Activated naive CD8-positive, alpha-beta T cell treated with anti-CD3 and anti-CD28 coated beads for 36 hours (primary cell): ENCODE measurements at regions not wholly inside any gene's neighbourhood (a gene's known extent, or its start where the extent isn't known, plus 50 kb on each side); places are given as distances from the start of the nearest gene placed in this dataset.

ENCODE experiments used
- DNase-seq: peaks from one replicate; pipeline ENCODE4 v3.0.0; 2021
- H3K27ac Mint-ChIP-seq: one replicate; pipeline ENCODE4 v1.8.0; 2022; ENCODE audit warnings: mild to moderate bottlenecking, moderate library complexity, mixed read lengths
- H3K27me3 Mint-ChIP-seq: one replicate; pipeline ENCODE4 v1.8.0; 2022; ENCODE audit warnings: mild to moderate bottlenecking, mixed read lengths
- H3K36me3 Mint-ChIP-seq: one replicate; pipeline ENCODE4 v1.8.0; 2021; ENCODE audit warnings: mild to moderate bottlenecking, mixed read lengths
- H3K4me1 Mint-ChIP-seq: one replicate; pipeline ENCODE4 v1.8.0; 2021; ENCODE audit warnings: mixed read lengths
- H3K4me3 Mint-ChIP-seq: one replicate; pipeline ENCODE4 v1.8.0; 2022; ENCODE audit warnings: mild to moderate bottlenecking, moderate library complexity, mixed read lengths
- H3K9me3 Mint-ChIP-seq: one replicate; pipeline ENCODE4 v1.8.0; 2022; ENCODE audit warnings: mixed read lengths

GRCh38 chr4:181162266-181162665, 1080.9 kb upstream of the TENM3 start:
- Mint-ChIP-seq H3K27me3 (no peaks in the 10 kb centered on the region), H3K27ac (no peak overlapping the region), H3K36me3 (no peaks in the 10 kb centered on the region), H3K4me1 (no peaks in the 10 kb centered on the region), H3K4me3 (no peak overlapping the region), H3K9me3 (no peaks in the 10 kb centered on the region)
- no peak for DNase-seq

- Mint-ChIP-seq H3K4me3 (no peak overlapping the region), H3K27ac (no peak overlapping the region), H3K9me3 (no peaks in the 10 kb centered on the region), H3K36me3 (no peaks in the 10 kb centered on the region), H3K4me1 (no peaks in the 10 kb centered on the region), H3K27me3 (no peaks in the 10 kb centered on the region)
- DNase-seq: no peak
Observed at GRCh38 chr4:181162676-181163075, 1080.5 kb upstream of the TENM3 start.

- H3K36me3 Mint-ChIP-seq: no peaks in the 10 kb centered on the region
- H3K4me3 Mint-ChIP-seq: no peak overlapping the region
- no peak overlapping the region for H3K27ac Mint-ChIP-seq
- H3K9me3 Mint-ChIP-seq: peaks cover 2% of the 10 kb centered on the region
- DNase-seq: no peak
- H3K27me3 Mint-ChIP-seq: no peaks in the 10 kb centered on the region
- no peaks in the 10 kb centered on the region for H3K4me1 Mint-ChIP-seq
Observed at GRCh38 chr4:181166742-181167399, 1076.3 kb upstream of the TENM3 start.

GRCh38 chr4:181168011-181168805, 1075.0 kb upstream of the TENM3 start:
- Mint-ChIP-seq H3K27me3 (no peaks in the 10 kb centered on the region), H3K36me3 (no peaks in the 10 kb centered on the region), H3K4me1 (no peaks in the 10 kb centered on the region), H3K27ac (no peak overlapping the region), H3K9me3 (peaks cover 2% of the 10 kb centered on the region), H3K4me3 (no peak overlapping the region)
- DNase-seq: no peak

GRCh38 chr4:181173046-181173445, 1070.2 kb upstream of the TENM3 start:
- H3K36me3 Mint-ChIP-seq: no peaks in the 10 kb centered on the region
- no peaks in the 10 kb centered on the region for H3K27me3 Mint-ChIP-seq
- peaks cover 2% of the 10 kb centered on the region for H3K9me3 Mint-ChIP-seq
- no peaks in the 10 kb centered on the region for H3K4me1 Mint-ChIP-seq
- no peak overlapping the region for H3K4me3 Mint-ChIP-seq
- DNase-seq: no peak
- no peak overlapping the region for H3K27ac Mint-ChIP-seq

- no peaks in the 10 kb centered on the region for H3K9me3 Mint-ChIP-seq
- H3K27ac Mint-ChIP-seq: no peak overlapping the region
- no peaks in the 10 kb centered on the region for H3K4me1 Mint-ChIP-seq
- H3K27me3 Mint-ChIP-seq: no peaks in the 10 kb centered on the region
- H3K36me3 Mint-ChIP-seq: no peaks in the 10 kb centered on the region
- no peak overlapping the region for H3K4me3 Mint-ChIP-seq
- DNase-seq: no peak
Observed at GRCh38 chr4:181176306-181176705, 1066.9 kb upstream of the TENM3 start.

GRCh38 chr4:181181331-181181730, 1061.9 kb upstream of the TENM3 start:
- Mint-ChIP-seq H3K9me3 (no peaks in the 10 kb centered on the region), H3K27ac (no peak overlapping the region), H3K36me3 (no peaks in the 10 kb centered on the region), H3K4me3 (no peak overlapping the region), H3K27me3 (no peaks in the 10 kb centered on the region), H3K4me1 (no peaks in the 10 kb centered on the region)
- no peak for DNase-seq

GRCh38 chr4:181189751-181190150, 1053.5 kb upstream of the TENM3 start:
- Mint-ChIP-seq H3K9me3 (no peaks in the 10 kb centered on the region), H3K4me1 (no peaks in the 10 kb centered on the region), H3K36me3 (no peaks in the 10 kb centered on the region), H3K4me3 (no peak overlapping the region), H3K27ac (no peak overlapping the region), H3K27me3 (no peaks in the 10 kb centered on the region)
- DNase-seq: no peak

- no peaks in the 10 kb centered on the region for H3K36me3 Mint-ChIP-seq
- no peak for DNase-seq
- no peak overlapping the region for H3K27ac Mint-ChIP-seq
- H3K9me3 Mint-ChIP-seq: no peaks in the 10 kb centered on the region
- no peaks in the 10 kb centered on the region for H3K27me3 Mint-ChIP-seq
- no peak overlapping the region for H3K4me3 Mint-ChIP-seq
- H3K4me1 Mint-ChIP-seq: no peaks in the 10 kb centered on the region
Observed at GRCh38 chr4:181193131-181193930, 1049.9 kb upstream of the TENM3 start.

- Mint-ChIP-seq H3K36me3 (no peaks in the 10 kb centered on the region), H3K4me1 (no peaks in the 10 kb centered on the region), H3K27me3 (no peaks in the 10 kb centered on the region), H3K9me3 (no peaks in the 10 kb centered on the region), H3K4me3 (no peak overlapping the region), H3K27ac (no peak overlapping the region)
- DNase-seq: no peak
Observed at GRCh38 chr4:181194096-181194495, 1049.1 kb upstream of the TENM3 start.

GRCh38 chr4:181200076-181200475, 1043.1 kb upstream of the TENM3 start:
- DNase-seq: no peak
- Mint-ChIP-seq H3K27me3 (no peaks in the 10 kb centered on the region), H3K9me3 (no peaks in the 10 kb centered on the region), H3K4me1 (no peaks in the 10 kb centered on the region), H3K27ac (no peak overlapping the region), H3K4me3 (no peak overlapping the region), H3K36me3 (no peaks in the 10 kb centered on the region)

- no peaks in the 10 kb centered on the region for H3K9me3 Mint-ChIP-seq
- DNase-seq: no peak
- H3K4me3 Mint-ChIP-seq: no peak overlapping the region
- no peaks in the 10 kb centered on the region for H3K36me3 Mint-ChIP-seq
- no peak overlapping the region for H3K27ac Mint-ChIP-seq
- no peaks in the 10 kb centered on the region for H3K4me1 Mint-ChIP-seq
- H3K27me3 Mint-ChIP-seq: no peaks in the 10 kb centered on the region
Observed at GRCh38 chr4:181202240-181202639, 1041.0 kb upstream of the TENM3 start.

- Mint-ChIP-seq H3K27me3 (no peaks in the 10 kb centered on the region), H3K4me1 (no peaks in the 10 kb centered on the region), H3K4me3 (no peak overlapping the region), H3K9me3 (no peaks in the 10 kb centered on the region), H3K27ac (no peak overlapping the region), H3K36me3 (no peaks in the 10 kb centered on the region)
- DNase-seq: no peak
Observed at GRCh38 chr4:181204109-181204508, 1039.1 kb upstream of the TENM3 start.

GRCh38 chr4:181213551-181213950, 1029.7 kb upstream of the TENM3 start:
- no peak overlapping the region for H3K4me3 Mint-ChIP-seq
- H3K4me1 Mint-ChIP-seq: no peaks in the 10 kb centered on the region
- peaks cover 5% of the 10 kb centered on the region for H3K27me3 Mint-ChIP-seq
- H3K36me3 Mint-ChIP-seq: no peaks in the 10 kb centered on the region
- H3K27ac Mint-ChIP-seq: no peak overlapping the region
- no peak for DNase-seq
- no peaks in the 10 kb centered on the region for H3K9me3 Mint-ChIP-seq

- H3K27ac Mint-ChIP-seq: no peak overlapping the region
- peaks cover under 1% of the 10 kb centered on the region for H3K27me3 Mint-ChIP-seq
- H3K4me3 Mint-ChIP-seq: no peak overlapping the region
- no peaks in the 10 kb centered on the region for H3K4me1 Mint-ChIP-seq
- DNase-seq: no peak
- no peaks in the 10 kb centered on the region for H3K36me3 Mint-ChIP-seq
- no peaks in the 10 kb centered on the region for H3K9me3 Mint-ChIP-seq
Observed at GRCh38 chr4:181216501-181216900, 1026.7 kb upstream of the TENM3 start.
